H1 (cell line): ENCODE measurements at regions not wholly inside any gene's neighbourhood (a gene's known extent, or its start where the extent isn't known, plus 50 kb on each side); places are given as distances from the start of the nearest gene placed in this dataset.

Experiments used
- CTCF ChIA-PET: fragments of 300-600 bp; sonication (Branson Sonifier 250); formaldehyde crosslinking; loops from one replicate; lab custom pipeline; 2021; ENCODE audit not compliant: partially characterized antibody; lab: Charles Lee
- POLR2A ChIA-PET: fragments of 300-600 bp; sonication (Branson Sonifier 250); formaldehyde crosslinking; loops from one replicate; lab custom pipeline; 2021; ENCODE audit warnings: inconsistent platforms; ENCODE audit not compliant: partially characterized antibody; lab: Charles Lee
- DNase-seq, 2 experiments: peaks; one replicate each; pipeline versions ENCODE4 v3.0.0 to v3.0.0-alpha.2; 2010 to 2022; ENCODE audit warnings: low spot score in 2 of 2, low read depth in 1 of 2, mixed read lengths in 1 of 2
- FAIRE-seq: peaks from 2 replicates; lab custom pipeline; 2011; peaks lifted over from hg19 to GRCh38; lab: Jason Lieb, UNC
- H2AFZ ChIP-seq: 2 replicates; pipeline ENCODE4 v1.8.1; 2012; ENCODE audit warnings: low read length, inconsistent platforms
- H2AK5ac ChIP-seq: 2 replicates; pipeline ENCODE4 v1.6.1; 2013; ENCODE audit warnings: low read depth, low read length
- H2BK120ac ChIP-seq: replicated peaks from 2 replicates; pipeline ENCODE3; 2013; ENCODE audit warnings: low read depth, low read length, inconsistent platforms
- H2BK12ac ChIP-seq: 2 replicates; pipeline ENCODE4 v1.6.1; 2013; ENCODE audit warnings: low read depth, low read length
- H2BK15ac ChIP-seq: 2 replicates; pipeline ENCODE4 v1.6.1; 2013; ENCODE audit warnings: low read length
- H2BK20ac ChIP-seq: 2 replicates; pipeline ENCODE4 v1.6.1; 2013; ENCODE audit warnings: low read length
- H2BK5ac ChIP-seq: 2 replicates; pipeline ENCODE4 v1.6.1; 2013; ENCODE audit warnings: low read depth, low read length
- H3K14ac ChIP-seq: 2 replicates; pipeline ENCODE4 v1.6.1; 2013; ENCODE audit warnings: inconsistent platforms; ENCODE audit not compliant: insufficient read length
- H3K18ac ChIP-seq: 2 replicates; pipeline ENCODE4 v1.6.1; 2013; ENCODE audit warnings: low read length; ENCODE audit errors: extremely low read depth
- H3K23ac ChIP-seq: 2 replicates; pipeline ENCODE4 v1.6.1; 2013; ENCODE audit warnings: inconsistent platforms; ENCODE audit not compliant: insufficient read length
- H3K23me2 ChIP-seq: 2 replicates; pipeline ENCODE4 v1.6.1; 2013; ENCODE audit warnings: low read depth, low read length
- H3K27ac ChIP-seq: 2 replicates; pipeline ENCODE4 v1.6.1; 2011; ENCODE audit warnings: low read depth, low read length, inconsistent platforms
- H3K27me3 ChIP-seq, 4 experiments: replicated peaks in 1 of 4; 1 replicate in 1 of 4; 2 replicates in 3 of 4; pipeline versions ENCODE4 v1.6.1 to v1.8.1; 2011 to 2013; ENCODE audit warnings: low read length in 3 of 4, mild to moderate bottlenecking in 3 of 4, inconsistent platforms in 2 of 4, mixed read lengths in 2 of 4, moderate library complexity in 1 of 4; ENCODE audit not compliant: control insufficient read depth in 3 of 4, insufficient read depth in 3 of 4; ENCODE audit errors: extremely low read depth in 1 of 4
- H3K36me3 ChIP-seq, 4 experiments: 2 replicates each; pipeline versions ENCODE4 v1.6.1 to v1.8.1; 2011 to 2013; ENCODE audit warnings: mild to moderate bottlenecking in 4 of 4, low read length in 3 of 4, moderate library complexity in 2 of 4, control low read depth in 1 of 4, inconsistent platforms in 1 of 4; ENCODE audit not compliant: insufficient read depth in 4 of 4, control insufficient read depth in 2 of 4
- H3K4ac ChIP-seq: replicated peaks from 2 replicates; pipeline ENCODE3; 2013; ENCODE audit warnings: low read length, low read depth, mixed read lengths, inconsistent platforms; ENCODE audit not compliant: insufficient read length
- H3K4me1 ChIP-seq, 4 experiments: replicated peaks in 1 of 4; 1 replicate in 1 of 4; 2 replicates in 3 of 4; pipeline versions ENCODE4 v1.6.1 to v1.8.1; 2011 to 2013; ENCODE audit warnings: low read length in 3 of 4, inconsistent platforms in 2 of 4, mixed read lengths in 1 of 4; ENCODE audit not compliant: insufficient read depth in 4 of 4, control insufficient read depth in 3 of 4
- H3K4me2 ChIP-seq, 2 experiments: 2 replicates each; pipeline versions ENCODE4 v1.6.1 to v1.8.1; 2011 to 2013; ENCODE audit warnings: low read depth in 2 of 2, low read length in 2 of 2, control low read depth in 1 of 2, inconsistent platforms in 1 of 2, mild to moderate bottlenecking in 1 of 2; ENCODE audit not compliant: insufficient read depth in 1 of 2
- H3K4me3 ChIP-seq, 4 experiments: fragments of 200-600, 300-600 bp in 1 of 4; sonication (generic), shearing (Covaris generic), sonication (Bioruptor Twin) in 1 of 4; 2 replicates each; pipeline versions ENCODE4 v1.5.1 to v1.8.1; 2011 to 2016; ENCODE audit warnings: low read length in 4 of 4, low read depth in 3 of 4, control low read depth in 2 of 4, inconsistent platforms in 2 of 4, mild to moderate bottlenecking in 2 of 4, mixed read lengths in 1 of 4, moderate library complexity in 1 of 4; ENCODE audit not compliant: insufficient read depth in 2 of 4; ENCODE audit errors: extremely low read depth in 1 of 4
- H3K56ac ChIP-seq: replicated peaks from 2 replicates; pipeline ENCODE3; 2013; ENCODE audit warnings: low read depth, mild to moderate bottlenecking, mixed read lengths, low read length, inconsistent platforms; ENCODE audit not compliant: insufficient read length
- H3K79me1 ChIP-seq: 2 replicates; pipeline ENCODE4 v1.6.1; 2013; ENCODE audit warnings: low read depth, low read length, control low read depth
- H3K79me2 ChIP-seq, 2 experiments: 2 replicates each; pipeline versions ENCODE4 v1.6.1 to v1.8.1; 2012 to 2013; ENCODE audit warnings: low read length in 2 of 2, mild to moderate bottlenecking in 2 of 2, inconsistent platforms in 1 of 2; ENCODE audit not compliant: insufficient read depth in 2 of 2, control insufficient read depth in 1 of 2
- H3K9ac ChIP-seq, 4 experiments: replicated peaks in 1 of 4; 1 replicate in 1 of 4; 2 replicates in 3 of 4; pipeline versions ENCODE4 v1.6.1 to v1.8.1; 2011 to 2013; ENCODE audit warnings: low read depth in 3 of 4, low read length in 3 of 4, control low read depth in 2 of 4, mild to moderate bottlenecking in 2 of 4, moderate library complexity in 2 of 4, inconsistent platforms in 1 of 4; ENCODE audit errors: extremely low read depth in 1 of 4
- H3K9me3 ChIP-seq, 2 experiments: 2 replicates each; pipeline versions ENCODE4 v1.6.1 to v1.8.1; 2012 to 2013; ENCODE audit warnings: mild to moderate bottlenecking in 2 of 2, moderate library complexity in 2 of 2, control low read depth in 1 of 2, inconsistent platforms in 1 of 2, low read depth in 1 of 2, low read length in 1 of 2, mixed read lengths in 1 of 2; ENCODE audit not compliant: insufficient read depth in 2 of 2
- H4K20me1 ChIP-seq, 2 experiments: replicated peaks in 1 of 2; 2 replicates each; pipeline versions ENCODE3 to v1.8.1; 2011 to 2013; ENCODE audit warnings: inconsistent platforms in 2 of 2, low read length in 2 of 2, mild to moderate bottlenecking in 1 of 2; ENCODE audit not compliant: insufficient read depth in 2 of 2, control insufficient read depth in 1 of 2
- H4K5ac ChIP-seq: 2 replicates; pipeline ENCODE4 v1.6.1; 2013; ENCODE audit warnings: low read length, low read depth, mixed read lengths, inconsistent platforms; ENCODE audit not compliant: insufficient read length
- H4K8ac ChIP-seq: 2 replicates; pipeline ENCODE4 v1.8.0; 2013; ENCODE audit warnings: mild to moderate bottlenecking, moderate library complexity, low read length, inconsistent platforms; ENCODE audit not compliant: insufficient read depth; ENCODE audit errors: extremely low read depth
- H4K91ac ChIP-seq: replicated peaks from 2 replicates; pipeline ENCODE3; 2013; ENCODE audit warnings: low read length, mixed read lengths, inconsistent platforms; ENCODE audit not compliant: insufficient read length
- ATF2 ChIP-seq: IDR thresholded peaks from 2 replicates; pipeline ENCODE4 v1.6.1; 2012; ENCODE audit warnings: low read length, inconsistent platforms
- EZH2 ChIP-seq: fragments of 200-600 bp; sonication (generic); IDR thresholded peaks from 2 replicates; pipeline ENCODE4 v1.7.1; 2012; ENCODE audit warnings: low read depth, mild to moderate bottlenecking, moderate library complexity, low read length, inconsistent platforms; ENCODE audit not compliant: severe bottlenecking
- KDM5A ChIP-seq: fragments of 200-600 bp; IDR thresholded peaks from 2 replicates; pipeline ENCODE4 v1.7.1; 2012; ENCODE audit warnings: mild to moderate bottlenecking, low read length, inconsistent platforms, mixed read lengths
- NANOG ChIP-seq: IDR thresholded peaks from 2 replicates; pipeline ENCODE4 v1.6.1; 2011; ENCODE audit warnings: low read length, low read depth, mild to moderate bottlenecking, inconsistent platforms; ENCODE audit not compliant: insufficient read depth, poor library complexity, severe bottlenecking
- RNF2 ChIP-seq: fragments of 200-900, 300-1000 bp; sonication (generic); IDR thresholded peaks from 2 replicates; pipeline ENCODE4 v1.7.1; 2016; ENCODE audit warnings: borderline replicate concordance, low read depth, mild to moderate bottlenecking, antibody characterized with exemption, low read length; ENCODE audit not compliant: poor library complexity, severe bottlenecking; ENCODE audit errors: missing control alignments
- TBP ChIP-seq: IDR thresholded peaks from 2 replicates; pipeline ENCODE4 v1.6.1; 2011; ENCODE audit warnings: low read depth, low read length, improper control_type of control experiment
- YY1 ChIP-seq: IDR thresholded peaks from 2 replicates; pipeline ENCODE4 v1.6.1; 2011; ENCODE audit warnings: low read depth, mild to moderate bottlenecking, low read length
- WGBS, 2 experiments: shearing (Covaris generic) in 1 of 2; methylation state at CpG; one replicate each; pipeline versions ENCODE4 v1.1.6 to v1.1.7; 2013 to 2015; ENCODE audit warnings: low lambda C conversion rate in 2 of 2, mixed read lengths in 2 of 2, inconsistent platforms in 1 of 2, low coverage in 1 of 2, missing lambda C conversion rate in 1 of 2; ENCODE audit not compliant: insufficient replicate concordance in 2 of 2, insufficient coverage in 1 of 2, insufficient read length in 1 of 2; ENCODE audit errors: extremely low coverage in 1 of 2, missing lambda C conversion rate in 1 of 2; 5-methylcytosine and 5-hydroxymethylcytosine counted together

GRCh38 chr14:52150162-52150561, 81.3 kb upstream of the NID2 start:
- H3K23me2 ChIP-seq = no peaks in the 10 kb centered on the region
- H4K5ac ChIP-seq = no peak overlapping the region
- H3K4me1 ChIP-seq = no peaks in the 10 kb centered on the region
- no peak overlapping the region for H2BK20ac ChIP-seq
- no peak overlapping the region for H2BK15ac ChIP-seq
- no peak overlapping the region for H3K4ac ChIP-seq
- TF ChIP-seq YY1 = no peak
- no peak for TF ChIP-seq NANOG
- TF ChIP-seq EZH2 = no peak
- no peak for TF ChIP-seq KDM5A
- TF ChIP-seq ATF2 = no peak
- no peak for TF ChIP-seq RNF2
- TF ChIP-seq TBP = no peak
- TF ChIP-seq, all 59 proteins: peak for 0
- no peak overlapping the region for H2BK12ac ChIP-seq
- no peaks in the 10 kb centered on the region for H3K79me2 ChIP-seq
- no peaks in the 10 kb centered on the region for H3K79me1 ChIP-seq
- CTCF ChIA-PET = interaction anchor here (0.6 to 1.7 kb wide), 2 partner anchors 61 to 114 kb away, joined by 3 read pairs; no protein-coding TSS in a partner anchor
- no peak overlapping the region for H3K4me3 ChIP-seq
- H3K4me2 ChIP-seq = no peak overlapping the region
- no peak overlapping the region for H2BK120ac ChIP-seq
- no peak overlapping the region for H4K91ac ChIP-seq
- H3K14ac ChIP-seq = no peak overlapping the region
- DNase-seq (no peak), FAIRE-seq (no peak)
- H2AFZ ChIP-seq = no peak overlapping the region
- WGBS, 2 experiments = 73% methylated on average over 2 of the region's 2 CpGs; no CpG with 5 or more reads in 1 of the 2 experiments
- POLR2A ChIA-PET = no interaction called here
- no peak overlapping the region for H3K18ac ChIP-seq
- no peaks in the 10 kb centered on the region for H4K20me1 ChIP-seq
- H3K27ac ChIP-seq = no peak overlapping the region
- H3K9ac ChIP-seq = no peak overlapping the region
- H2BK5ac ChIP-seq = no peak overlapping the region
- H3K27me3 ChIP-seq = no peaks in the 10 kb centered on the region
- no peak overlapping the region for H3K23ac ChIP-seq
- 0 out of 2 replicates have a peak overlapping the region, but pooled peaks have one; percentile 47 for H4K8ac ChIP-seq
- no peaks in the 10 kb centered on the region for H3K36me3 ChIP-seq
- no peaks in the 10 kb centered on the region for H3K9me3 ChIP-seq
- H3K56ac ChIP-seq = no peak overlapping the region
- no peak overlapping the region for H2AK5ac ChIP-seq
